ENCODE measurements at regions not wholly inside any gene's neighbourhood (a gene's known extent, or its start where the extent isn't known, plus 50 kb on each side); places are given as distances from the start of the nearest gene placed in this dataset.
"Not testable (repeated sequence)": the region's sequence is repeated elsewhere in the genome, so short reads cannot be mapped to it uniquely, and the experiment has no call there.

DNA sequence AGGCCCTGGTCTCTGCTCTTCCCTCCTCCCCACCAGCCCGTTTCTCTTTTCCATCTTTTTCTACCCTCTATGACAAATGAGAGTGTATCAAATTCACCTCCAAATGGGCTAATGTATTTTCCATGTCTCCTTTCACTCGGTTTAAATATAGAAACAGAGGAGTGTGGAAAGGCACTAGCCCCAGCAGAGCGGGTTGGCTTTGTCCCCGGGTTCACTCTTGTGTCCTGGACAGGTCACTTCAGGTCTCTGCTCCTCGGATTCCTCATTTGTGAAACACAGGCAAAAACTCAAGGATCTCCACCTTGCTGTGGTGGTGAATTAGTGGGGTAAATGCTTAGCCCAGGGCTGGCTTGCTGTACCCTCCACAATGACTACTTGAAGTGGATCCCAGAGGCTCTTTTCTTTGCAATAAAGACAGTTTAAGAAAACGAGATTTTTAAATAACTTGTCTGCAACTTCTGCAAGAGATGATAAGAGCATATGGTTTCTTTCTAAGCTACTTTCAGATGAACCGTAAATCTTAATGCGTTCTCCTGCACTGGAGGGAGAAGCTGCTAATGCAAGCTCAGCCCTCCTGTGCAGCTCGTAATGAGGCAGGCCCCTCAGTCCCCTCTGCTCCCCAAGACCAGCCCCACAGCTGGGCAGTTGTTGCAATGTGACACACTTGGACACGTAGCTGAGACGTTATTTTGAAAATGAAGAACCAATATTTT, 292.9 kb downstream of the THBS2 start:
- DNase-seq = no peak

DNA sequence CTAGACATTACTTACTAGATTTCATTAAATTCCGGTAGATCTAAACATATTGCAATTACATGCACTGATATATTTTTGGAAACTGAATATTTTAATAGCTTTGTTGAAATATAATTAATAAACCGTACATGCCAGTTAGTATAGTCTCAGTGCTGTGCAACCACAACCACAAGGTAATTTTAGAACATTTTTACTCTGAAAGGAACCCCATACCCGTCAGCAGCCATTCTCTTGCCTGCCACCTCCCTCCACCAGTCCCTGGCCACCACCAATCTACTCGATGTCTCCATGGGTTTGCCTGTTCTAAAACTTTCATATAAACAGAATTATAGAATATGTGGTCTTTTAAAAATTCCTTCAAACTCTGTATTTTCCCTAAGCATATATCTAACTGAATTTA, 293.9 kb downstream of the THBS2 start:
- DNase-seq = peak; percentile 25

DNA sequence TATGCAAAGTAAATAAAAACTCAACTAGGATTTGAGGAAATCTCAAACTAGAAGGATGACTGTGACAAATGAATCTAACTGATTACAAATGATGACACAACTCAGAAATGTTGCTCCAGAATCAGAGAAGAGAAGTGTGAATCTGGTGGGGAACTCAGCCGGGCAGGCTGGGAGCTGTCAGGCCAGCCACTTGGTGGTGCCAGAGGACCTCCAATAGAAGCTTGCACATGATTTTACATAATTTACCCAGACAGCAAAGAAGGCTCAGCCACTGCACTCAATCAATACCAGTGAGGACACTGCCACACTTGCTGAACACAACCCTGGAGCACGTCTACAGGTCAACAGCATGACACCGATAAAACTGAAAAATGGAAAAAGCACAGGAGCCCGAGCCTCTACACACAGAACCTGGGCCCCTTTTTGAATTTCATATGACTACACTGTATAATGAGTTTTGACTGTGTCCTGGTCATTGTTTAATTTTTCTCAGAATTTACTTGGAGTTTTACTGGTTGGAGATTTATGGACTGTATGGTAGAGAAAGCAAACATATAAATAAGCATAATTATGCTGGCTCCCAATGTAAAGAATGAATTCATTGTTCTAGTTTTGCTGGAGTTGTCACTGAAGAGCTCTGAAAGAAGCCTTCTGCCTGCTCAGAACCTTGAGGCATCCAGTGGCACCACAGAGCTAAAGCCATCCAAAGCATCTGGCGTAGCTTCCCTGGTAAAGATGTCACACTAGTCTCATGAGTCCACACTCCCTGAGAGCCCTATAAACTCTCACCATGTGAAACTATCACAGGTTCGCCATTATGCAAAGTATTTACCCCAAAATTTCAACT, 296.5 kb downstream of the THBS2 start:
- DNase-seq = peak; percentile 79

DNA sequence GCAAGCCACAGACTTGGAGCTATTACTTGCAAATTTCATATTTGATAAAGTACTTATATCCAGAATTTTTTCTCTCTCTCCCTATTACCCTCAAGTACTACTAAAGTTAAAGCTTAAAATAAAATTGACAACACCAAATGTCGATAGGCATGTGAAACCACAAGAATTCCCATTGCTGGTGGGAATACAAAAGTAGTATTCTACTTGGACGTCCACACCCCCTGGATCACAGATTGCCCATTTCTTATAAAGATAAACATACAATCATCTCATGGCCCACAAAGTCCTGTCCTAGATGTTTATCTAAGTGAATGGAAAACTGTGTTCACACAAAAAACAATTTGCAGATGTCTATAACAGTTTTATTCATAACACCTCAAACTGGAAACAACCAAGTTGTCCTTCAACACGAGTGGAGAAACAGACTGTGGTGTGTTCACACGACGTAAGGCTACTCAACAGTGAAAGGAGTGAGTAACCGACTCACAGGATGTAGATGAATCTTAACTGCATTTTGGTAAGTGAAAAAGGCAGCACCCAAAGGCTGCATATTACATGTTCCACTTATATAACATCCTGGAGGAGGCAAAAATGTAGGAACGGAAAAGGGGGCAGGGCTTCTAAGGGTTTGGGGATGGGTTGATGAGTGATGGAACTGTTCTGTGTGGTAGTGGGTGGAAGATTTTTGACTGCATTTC, 297.4 kb downstream of the THBS2 start:
- no peak for DNase-seq

DNA sequence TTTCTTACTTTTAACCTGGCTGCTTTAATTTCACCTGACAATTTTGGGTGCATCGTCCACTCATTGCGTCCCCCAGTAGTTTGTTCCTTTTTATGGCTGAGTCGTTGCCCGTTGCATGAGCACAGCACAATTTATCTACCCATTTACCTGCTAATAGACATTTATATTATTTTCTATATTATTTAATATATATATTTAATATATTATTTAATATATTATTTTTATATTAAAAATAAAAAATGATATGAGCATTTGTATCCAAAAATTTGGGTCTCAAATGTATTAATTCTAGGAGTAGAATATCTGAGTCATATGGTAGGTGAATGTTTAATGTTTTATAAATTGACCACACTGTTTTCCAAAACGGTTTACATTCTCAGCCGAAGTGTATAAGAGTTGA, 300.2 kb downstream of the THBS2 start:
- DNase-seq = no peak

DNA sequence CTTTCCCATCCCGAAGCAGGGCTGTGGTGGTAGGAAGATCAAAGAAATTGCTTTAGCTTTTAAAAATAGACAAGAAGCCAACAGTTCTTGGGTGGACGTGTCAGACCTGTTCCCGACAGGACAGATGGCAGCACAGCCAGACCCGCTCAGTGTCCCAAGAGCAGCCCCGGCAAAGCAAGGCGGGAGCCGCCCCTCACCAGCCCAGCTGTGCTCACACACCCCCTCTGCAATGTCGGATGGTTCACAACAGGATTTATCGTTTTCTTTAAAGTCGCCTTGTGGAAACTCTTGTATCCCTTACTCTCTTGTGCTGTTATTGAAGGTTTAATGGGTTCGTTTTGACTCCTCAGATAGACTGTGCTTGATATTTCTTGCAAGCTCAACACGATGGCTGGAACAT, 302.4 kb downstream of the THBS2 start:
- DNase-seq = peak; percentile 46

DNA sequence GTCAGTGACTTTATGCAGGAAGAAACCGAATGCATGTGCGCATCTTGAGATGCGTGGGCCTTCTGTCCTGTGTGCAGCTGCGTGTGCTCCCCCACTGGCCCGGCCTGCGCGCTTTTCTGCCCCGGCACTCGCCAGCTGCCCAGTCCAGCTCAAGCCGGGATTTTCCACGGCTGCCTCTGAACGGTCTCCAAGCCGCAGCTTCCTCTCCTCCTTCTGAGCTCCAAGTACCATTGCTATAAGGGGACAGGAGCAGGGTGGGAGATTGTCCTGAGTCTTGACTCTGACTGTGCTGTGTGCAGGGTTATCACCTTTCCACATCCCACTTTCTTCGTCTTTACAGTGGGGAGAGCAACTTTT, 302.8 kb downstream of the THBS2 start:
- DNase-seq = no peak

DNA sequence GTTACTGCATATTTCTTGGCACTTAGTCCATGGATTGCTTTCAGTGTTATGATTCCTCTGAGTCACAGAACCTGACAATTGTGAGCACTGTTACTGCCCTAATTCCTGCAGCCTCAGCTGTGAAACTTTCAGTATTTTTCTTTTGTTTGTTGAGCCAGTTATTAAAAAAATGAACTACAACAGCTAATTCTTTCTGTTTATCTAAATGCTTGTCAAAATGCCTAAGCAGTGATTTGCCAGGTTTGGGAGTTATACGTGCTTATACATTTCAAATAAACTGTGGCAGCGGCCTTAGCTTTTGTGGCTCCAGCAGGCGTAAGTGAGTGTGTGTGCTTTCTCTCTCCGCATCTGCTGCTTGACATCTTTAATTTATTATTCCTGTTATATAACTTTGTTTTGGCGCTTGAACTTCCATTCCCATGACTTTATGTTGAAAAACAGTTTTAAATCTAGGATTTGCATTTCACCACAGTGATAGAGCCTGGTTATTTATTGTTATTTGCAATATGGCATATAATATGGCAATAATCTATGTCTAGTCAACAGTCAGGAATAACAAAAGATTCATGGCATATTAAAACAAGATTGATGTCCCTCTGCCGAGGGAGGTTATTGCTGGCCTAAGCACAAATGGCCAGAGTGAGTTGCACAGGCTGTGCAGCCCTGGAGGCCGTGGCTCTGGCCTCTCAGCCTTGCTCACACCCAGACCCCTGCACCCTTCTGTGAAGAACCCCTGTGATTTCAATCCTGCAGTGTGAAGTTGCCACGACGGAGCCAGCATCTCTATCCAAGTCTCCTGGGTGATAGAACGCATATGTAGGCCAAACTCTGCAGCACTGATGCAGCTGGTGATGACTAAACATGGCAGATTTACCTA, 303.4 kb downstream of the THBS2 start:
- DNase-seq = no peak

DNA sequence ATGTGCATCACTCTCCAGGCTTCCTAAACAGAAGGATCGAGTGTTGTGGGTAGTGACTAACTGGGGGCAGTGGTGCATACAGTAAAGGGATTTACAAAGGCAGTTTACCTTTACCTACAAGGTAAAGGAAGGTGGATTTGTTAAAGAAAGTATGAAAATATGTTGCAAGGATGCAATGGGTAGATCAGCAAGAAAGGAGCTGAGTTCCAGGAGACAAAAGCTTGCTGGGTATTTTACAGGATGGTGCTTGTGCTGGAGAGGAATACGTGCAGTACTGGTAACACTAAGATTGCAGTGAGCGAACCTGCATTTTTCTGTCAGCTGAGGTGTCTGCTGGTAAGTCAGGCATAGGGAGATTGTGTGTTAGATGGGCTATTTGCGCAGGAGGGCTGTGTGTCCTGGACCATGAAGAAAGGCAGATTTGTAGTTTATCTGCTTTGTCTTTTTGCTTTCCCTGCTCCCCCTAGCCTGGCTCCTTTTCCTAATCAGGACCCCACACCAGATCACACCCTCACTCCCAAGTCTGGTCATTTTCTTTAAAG, 304.6 kb downstream of the THBS2 start:
- DNase-seq = no peak

DNA sequence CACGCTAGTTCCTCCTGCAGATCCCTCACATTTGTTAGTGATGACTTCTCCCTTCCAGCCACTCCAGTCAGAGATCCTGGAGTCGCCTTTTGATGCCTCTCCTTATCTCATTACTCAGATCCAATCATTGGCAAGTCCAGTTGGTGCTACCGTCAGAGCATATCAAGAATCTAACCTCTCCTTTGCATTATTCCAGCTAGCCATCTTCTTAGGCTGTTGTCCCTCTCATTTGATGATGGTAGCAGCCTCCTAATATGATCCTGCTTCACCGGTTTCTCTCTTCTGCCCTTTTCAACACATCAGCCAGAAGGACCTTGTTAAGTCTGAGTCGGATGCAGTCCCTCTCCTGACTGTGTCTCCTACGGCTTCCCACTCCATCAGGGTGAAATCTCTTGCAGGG, 305.6 kb downstream of the THBS2 start:
- DNase-seq = no peak

DNA sequence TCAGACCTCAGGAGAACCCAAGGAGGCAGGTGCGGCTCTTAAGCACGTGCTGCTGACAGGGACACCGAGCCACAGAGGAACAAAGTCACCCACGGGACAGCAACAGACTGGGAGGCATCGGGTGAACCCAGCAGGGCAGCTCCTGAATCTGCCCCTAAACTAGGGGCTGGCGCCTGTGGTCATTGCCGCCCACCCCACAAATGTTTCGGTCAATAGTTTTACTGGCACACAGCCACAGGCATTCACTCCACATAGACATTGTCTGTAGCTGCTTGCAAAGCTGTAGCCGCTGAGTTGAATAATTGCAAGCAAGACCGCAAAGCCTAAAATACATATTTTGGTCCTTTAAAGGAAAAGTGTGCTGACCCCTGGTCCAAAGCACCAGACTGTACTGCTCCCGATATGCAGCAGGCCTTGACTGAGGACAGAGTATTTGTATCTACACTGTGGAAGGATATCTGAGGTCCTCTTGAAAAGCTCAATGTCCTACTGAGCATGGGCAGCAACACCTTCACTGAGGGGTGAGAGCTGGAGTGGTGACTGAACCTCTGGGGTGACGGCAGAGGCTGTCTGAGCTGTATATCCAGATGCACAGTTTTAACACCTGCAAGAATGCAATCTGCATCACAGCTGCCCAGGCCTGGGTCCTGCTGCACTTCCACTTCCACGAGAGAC, 310.3 kb downstream of the THBS2 start:
- no peak for DNase-seq

DNA sequence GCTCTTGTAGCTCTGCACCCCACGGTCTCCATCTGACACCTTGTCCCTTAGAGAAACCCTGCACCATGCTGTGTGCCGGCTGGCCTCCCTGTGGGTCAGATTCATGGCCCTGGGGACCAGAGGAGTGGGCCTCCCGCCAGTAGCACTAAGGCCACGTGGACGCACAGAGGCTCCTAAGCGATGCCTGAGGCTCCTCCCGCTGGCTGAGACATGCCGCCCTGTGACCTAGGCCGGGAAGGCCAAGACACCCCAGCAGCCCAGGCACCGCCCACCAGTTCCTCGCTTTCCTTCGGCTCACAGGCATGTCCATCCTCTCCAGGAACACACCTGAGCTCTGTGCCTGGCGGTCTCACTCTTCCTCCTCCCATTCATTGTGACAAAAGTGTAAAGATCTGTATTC, 311.0 kb downstream of the THBS2 start:
- DNase-seq = no peak

DNA sequence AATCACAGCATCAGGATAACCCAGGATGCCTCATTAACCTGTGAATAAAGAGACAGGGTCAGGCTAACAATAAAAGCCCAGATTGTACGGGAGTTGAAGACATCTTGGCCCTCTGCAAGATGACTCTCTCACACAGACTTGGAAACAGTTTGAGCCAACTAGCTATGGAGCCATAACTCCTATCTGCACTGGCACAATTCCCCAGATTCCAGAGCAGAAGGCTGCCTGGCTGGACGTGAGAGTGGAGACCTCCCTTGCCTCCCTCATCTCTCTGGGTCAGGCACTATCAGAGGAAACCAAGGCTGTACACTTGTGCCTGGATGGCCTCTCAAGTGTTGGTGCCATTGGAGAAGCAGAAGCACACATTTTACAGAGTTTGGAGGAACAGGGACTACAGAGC, 312.6 kb downstream of the THBS2 start:
- DNase-seq = no peak

DNA sequence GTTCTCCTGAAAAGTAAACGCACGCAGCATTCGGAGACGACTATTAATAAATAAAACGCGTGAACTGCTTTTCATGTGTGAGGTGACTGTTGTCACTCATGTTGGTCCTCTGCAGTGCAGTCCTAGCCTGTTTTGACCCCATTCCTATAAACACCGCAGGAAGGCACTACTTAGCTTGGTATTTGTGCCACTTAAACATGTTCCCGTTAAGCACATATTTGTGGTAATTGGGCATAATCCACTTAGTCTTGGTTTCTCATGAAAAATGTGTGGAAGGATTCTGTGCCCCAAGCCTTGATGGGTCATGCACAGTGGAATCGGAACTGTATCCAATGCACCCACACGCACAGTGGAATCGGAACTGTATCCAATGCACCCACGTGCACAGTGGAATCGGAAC, 313.9 kb downstream of the THBS2 start:
- DNase-seq = no peak

DNA sequence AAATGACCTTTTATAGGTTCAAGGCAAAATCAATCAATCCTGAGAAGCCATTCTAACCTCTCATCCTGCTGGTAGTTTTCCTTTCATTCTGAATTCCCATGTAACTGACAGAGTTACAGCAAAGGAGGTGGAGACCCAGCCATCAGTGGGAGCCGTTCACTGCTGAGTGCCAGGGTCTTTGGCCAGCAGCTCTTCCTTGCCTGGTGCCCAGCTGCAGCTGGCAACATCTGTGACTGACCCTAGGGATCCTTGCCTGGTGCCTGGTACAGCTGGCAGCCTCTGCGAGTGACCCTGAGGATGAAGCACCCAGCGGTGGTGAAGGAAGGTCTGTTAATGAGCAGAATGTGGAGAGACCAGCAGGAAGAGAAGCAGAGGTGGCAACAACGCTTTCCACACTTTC, 314.6 kb downstream of the THBS2 start:
- no peak for DNase-seq

DNA sequence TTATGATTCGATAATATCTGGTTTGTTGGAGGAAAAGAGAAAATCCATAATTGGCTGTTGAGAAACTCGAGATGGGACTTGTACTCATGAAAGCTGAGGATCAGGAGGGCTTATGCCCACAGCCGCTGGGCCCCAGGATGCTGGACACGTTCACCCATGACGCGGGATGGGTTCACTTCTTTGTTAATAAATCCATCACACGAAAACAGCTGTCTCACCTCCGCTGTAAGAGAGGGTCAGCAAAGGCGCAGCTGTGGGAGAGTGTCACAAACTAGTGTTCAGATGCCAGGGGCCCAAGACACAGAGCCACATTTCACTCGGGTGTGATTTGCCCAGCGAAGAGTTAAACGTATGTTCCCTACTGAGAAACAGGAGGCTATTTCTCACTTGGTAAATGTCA, 315.1 kb downstream of the THBS2 start:
- no peak for DNase-seq

DNA sequence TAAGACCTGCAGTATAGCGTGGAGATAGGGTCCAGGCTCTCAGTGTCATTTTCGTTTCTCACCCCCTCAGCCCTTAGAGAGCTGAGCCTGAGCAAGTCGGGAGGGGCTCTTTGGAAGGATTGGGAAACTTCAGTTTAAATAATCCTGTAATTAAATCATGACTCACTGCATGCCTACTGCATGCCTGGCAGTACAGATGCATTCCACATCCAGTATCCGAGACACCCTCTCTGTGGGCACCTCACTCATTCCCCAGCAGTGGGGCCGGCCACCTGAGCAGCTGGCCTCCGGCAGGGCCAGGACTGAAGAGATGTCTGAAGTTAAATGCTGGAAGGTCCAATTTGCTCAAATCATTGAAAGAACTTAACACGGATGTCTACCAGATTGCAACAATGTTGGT, 316.6 kb downstream of the THBS2 start:
- DNase-seq = no peak

DNA sequence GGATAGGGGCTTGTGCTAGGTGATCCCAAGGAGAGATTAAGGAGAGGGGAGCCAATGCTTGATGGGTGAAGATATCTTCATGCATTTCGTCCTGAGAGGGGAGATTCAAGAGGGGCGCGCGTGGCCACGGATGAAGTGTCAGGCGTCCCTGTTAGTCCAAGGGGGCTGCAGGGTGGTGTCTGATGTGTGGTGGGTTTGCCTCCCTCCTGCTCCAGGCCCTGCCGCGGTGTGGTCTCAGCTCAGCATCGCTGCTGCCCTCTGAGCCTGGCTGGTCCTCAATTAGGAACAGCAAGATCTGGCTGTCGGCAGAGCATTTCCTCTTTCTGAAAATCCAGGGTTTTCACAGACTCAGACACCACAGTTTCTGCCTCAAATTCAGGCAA, 318.0 kb downstream of the THBS2 start:
- no peak for DNase-seq

DNA sequence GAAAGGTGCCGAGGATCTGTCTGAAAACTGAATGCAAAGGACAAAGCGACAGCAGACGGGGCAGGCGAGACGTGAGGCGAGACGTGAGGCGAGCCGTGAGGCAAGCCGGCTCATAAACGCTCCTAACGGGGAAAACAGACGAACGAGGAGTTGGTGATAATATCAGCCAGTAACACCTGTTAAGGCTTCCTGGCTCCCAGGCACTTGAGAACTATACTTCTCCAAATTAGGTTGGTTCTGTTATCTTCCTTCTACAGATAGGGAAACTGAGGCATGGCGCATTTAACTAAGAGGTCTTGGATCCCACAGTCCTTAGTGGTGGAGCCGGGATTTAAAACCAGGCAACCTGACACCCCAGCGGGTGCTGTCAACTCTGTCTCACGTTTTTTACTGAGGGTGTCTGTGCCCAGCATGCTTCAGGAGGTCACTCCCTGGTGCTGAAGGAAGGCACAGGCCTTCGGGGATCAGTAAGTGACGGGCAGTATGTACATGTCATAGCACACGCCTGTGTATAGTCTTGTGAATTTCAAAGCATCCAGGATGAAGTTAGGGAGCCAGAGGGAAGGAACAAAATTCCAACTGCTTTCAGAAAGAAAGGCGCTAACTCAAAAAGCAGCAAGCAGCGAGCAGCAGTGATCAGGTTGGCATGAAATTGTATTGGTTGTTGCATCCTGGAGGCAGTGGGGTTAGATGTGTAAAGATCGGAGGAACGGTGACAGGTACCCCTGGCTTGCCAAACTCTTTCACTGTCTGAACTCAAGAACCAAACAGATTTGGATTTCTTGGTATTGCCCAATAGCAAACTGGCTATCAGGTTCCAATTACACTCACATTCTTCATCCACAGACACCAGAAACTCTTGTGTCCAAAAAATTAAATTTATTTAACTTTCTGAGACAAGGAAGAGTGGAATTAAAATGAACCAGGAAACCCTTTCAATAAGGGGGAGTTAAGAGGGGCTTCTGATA, 318.7 kb downstream of the THBS2 start:
- no peak for DNase-seq

DNA sequence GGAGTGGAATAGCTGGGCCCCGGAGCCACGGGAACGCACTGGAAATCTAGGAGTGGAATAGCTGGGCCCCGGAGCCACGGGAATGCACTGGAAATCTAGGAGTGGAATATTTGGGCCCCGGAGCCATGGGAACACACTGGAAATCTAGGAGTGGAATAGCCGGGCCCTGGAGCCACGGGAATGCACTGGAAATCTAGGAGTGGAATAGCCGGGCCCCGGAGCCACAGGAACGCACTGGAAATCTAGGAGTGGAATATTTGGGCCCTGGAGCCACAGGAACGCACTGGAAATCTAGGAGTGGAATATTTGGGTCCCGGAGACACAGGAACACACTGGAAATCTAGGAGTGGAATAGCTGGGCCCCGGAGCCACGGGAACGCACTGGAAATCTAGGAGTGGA, 321.5 kb downstream of the THBS2 start:
- DNase-seq = not testable (repeated sequence)

DNA sequence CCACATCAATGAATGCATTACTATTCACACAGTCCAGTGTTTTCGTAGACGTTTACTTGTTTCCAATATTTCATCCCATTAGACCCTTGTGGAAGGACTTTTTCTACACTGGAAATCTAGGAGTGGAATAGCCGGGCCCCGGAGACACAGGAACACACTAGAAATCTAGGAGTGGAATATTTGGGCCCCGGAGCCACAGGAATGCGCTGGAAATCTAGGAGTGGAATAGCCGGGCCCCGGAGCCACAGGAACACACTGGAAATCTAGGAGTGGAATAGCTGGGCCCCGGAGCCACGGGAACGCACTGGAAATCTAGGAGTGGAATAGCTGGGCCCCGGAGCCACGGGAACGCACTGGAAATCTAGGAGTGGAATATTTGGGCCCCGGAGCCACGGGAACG, 322.6 kb downstream of the THBS2 start:
- DNase-seq = not testable (repeated sequence)
